Panc1 (cell line): ENCODE measurements at regions not wholly inside any gene's neighbourhood (a gene's known extent, or its start where the extent isn't known, plus 50 kb on each side); places are given as distances from the start of the nearest gene placed in this dataset.

Source experiments
- ATAC-seq: fragments of 200-7000 bp; cut with Tn5 transposase; 2 replicates; pipeline ENCODE4 v1.9.1; 2020; ENCODE audit warnings: mild to moderate bottlenecking, moderate library complexity
- BruUV-seq: library from RNA; stranded (reverse); fragments of 400-500 nt; replicated peaks from 2 replicates; lab custom pipeline; 2021; lab: Mats Ljungman, UMichigan
- CTCF ChIA-PET: fragments of 300-600 bp; sonication (Branson Sonifier 250); formaldehyde crosslinking; loops from one replicate; lab custom pipeline; 2022; ENCODE audit warnings: antibody characterized with exemption; lab: Charles Lee
- POLR2A ChIA-PET: fragments of 300-600 bp; sonication (Branson Sonifier 250); formaldehyde crosslinking; loops from one replicate; lab custom pipeline; 2022; ENCODE audit warnings: antibody characterized with exemption; lab: Charles Lee
- DNase-seq: peaks from one replicate; pipeline ENCODE4 v3.0.0-alpha.2; 2010; ENCODE audit warnings: low read depth, low spot score
- H3K27ac ChIP-seq: 2 replicates; pipeline ENCODE4 v1.5.1; 2011; ENCODE audit warnings: mild to moderate bottlenecking, low read length, inconsistent platforms
- H3K27me3 ChIP-seq: fragments of 200-500 bp; sonication (Bioruptor generic); 2 replicates; pipeline ENCODE4 v1.6.0; 2014; ENCODE audit warnings: low read length, inconsistent platforms; ENCODE audit not compliant: control insufficient read depth, insufficient read depth
- H3K36me3 ChIP-seq: fragments of 200-500 bp; sonication (Bioruptor generic); 2 replicates; pipeline ENCODE4 v1.5.1; 2014; ENCODE audit warnings: inconsistent platforms, mild to moderate bottlenecking, low read length, moderate library complexity; ENCODE audit not compliant: control insufficient read depth, insufficient read depth
- H3K4me1 ChIP-seq: 2 replicates; pipeline ENCODE4 v1.5.1; 2011; ENCODE audit warnings: inconsistent platforms, mild to moderate bottlenecking, low read length, moderate library complexity; ENCODE audit not compliant: control insufficient read depth, insufficient read depth
- H3K4me3 ChIP-seq, 2 experiments: 2 replicates each; pipeline ENCODE4 v1.5.1; 2011 to 2012; ENCODE audit warnings: low read depth in 2 of 2, low read length in 2 of 2, mild to moderate bottlenecking in 2 of 2, inconsistent platforms in 1 of 2, moderate library complexity in 1 of 2
- H3K9me3 ChIP-seq: fragments of 200-500 bp; sonication (Bioruptor generic); 2 replicates; pipeline ENCODE4 v1.5.1; 2014; ENCODE audit warnings: low read depth, mild to moderate bottlenecking, inconsistent platforms, low read length, moderate library complexity; ENCODE audit not compliant: control insufficient read depth, insufficient read depth
- CTCF ChIP-seq: fragments of 450-650 bp; IDR thresholded peaks from 2 replicates; pipeline ENCODE4 v1.5.1; 2017; ENCODE audit warnings: mild to moderate bottlenecking
- POLR2AphosphoS5 ChIP-seq: IDR thresholded peaks from 2 replicates; pipeline ENCODE4 v1.6.1; 2012; ENCODE audit warnings: mild to moderate bottlenecking, low read depth, low read length, moderate library complexity
- REST ChIP-seq, 2 experiments: IDR thresholded peaks; 2 replicates each; pipeline ENCODE4 v1.6.1; 2011 to 2012; ENCODE audit warnings: low read depth in 2 of 2, control low read depth in 1 of 2, low read length in 1 of 2, mild to moderate bottlenecking in 1 of 2, moderate library complexity in 1 of 2; ENCODE audit not compliant: insufficient read depth in 1 of 2
- SIN3A ChIP-seq: IDR thresholded peaks from 2 replicates; pipeline ENCODE4 v1.6.1; 2012; ENCODE audit warnings: low read depth, mild to moderate bottlenecking, low read length, moderate library complexity, borderline replicate concordance; ENCODE audit not compliant: insufficient read depth
- TCF7L2 ChIP-seq: IDR thresholded peaks from 2 replicates; pipeline ENCODE4 v1.6.1; 2011; ENCODE audit warnings: mild to moderate bottlenecking, low read depth, low read length, inconsistent platforms
- in situ Hi-C: cut with HindIII; loops from 2 replicates; pipeline ENCODE4 v1.10.0; 2016; ENCODE audit warnings: low sequenced_read_pairs, low pct_unique_long_range_greater_than_20kb
- intact Hi-C: fragments of 100-400 bp; cut with micrococcal nuclease; formaldehyde crosslinking; loops from one replicate; pipeline ENCODE4 v1.10.0; 2022; ENCODE audit not compliant: unreplicated experiment

- intact Hi-C loops = no loop called here
- Histone ChIP-seq H3K27ac (no peak overlapping the region), H3K9me3 (no peaks in the 10 kb centered on the region), H3K4me3 (no peak overlapping the region), H3K27me3 (no peaks in the 10 kb centered on the region), H3K4me1 (no peaks in the 10 kb centered on the region), H3K36me3 (no peaks in the 10 kb centered on the region)
- TF ChIP-seq TCF7L2 (no peak), SIN3A (no peak), POLR2AphosphoS5 (no peak), REST (IDR thresholded peaks at IDR 0.05; ENCODE audit: insufficient read depth in 1 of 2, low read depth in 2 of 2, low read length in 1 of 2) (no peak), CTCF (no peak)
- ChIA-PET POLR2A (no interaction called here), CTCF (no interaction called here)
- DNase-seq (no peak), ATAC-seq (no peak)
- BruUV-seq = no TSS peak
- in situ Hi-C loops = no loop called here
These were observed 93.2 kb downstream of the PDCL3 start for GRCh38 chr2:100655936-100656534.

GRCh38 chr2:100658017-100658416 is 95.2 kb downstream of the PDCL3 start:
- in situ Hi-C loops (no loop called here), intact Hi-C loops (no loop called here)
- CTCF ChIA-PET = no interaction called here
- DNase-seq = no peak
- H3K4me3 ChIP-seq = no peak overlapping the region
- TF ChIP-seq SIN3A (no peak), TCF7L2 (no peak), POLR2AphosphoS5 (no peak), REST (IDR thresholded peaks at IDR 0.05; ENCODE audit: insufficient read depth in 1 of 2, low read depth in 2 of 2, low read length in 1 of 2) (no peak), CTCF (no peak)
- BruUV-seq = no TSS peak
- H3K27me3 ChIP-seq = no peaks in the 10 kb centered on the region
- no peaks in the 10 kb centered on the region for H3K9me3 ChIP-seq
- H3K27ac ChIP-seq = no peak overlapping the region
- POLR2A ChIA-PET = no interaction called here
- ATAC-seq = no peak
- no peaks in the 10 kb centered on the region for H3K36me3 ChIP-seq
- no peaks in the 10 kb centered on the region for H3K4me1 ChIP-seq
